ENCODE measurements at regions not wholly inside any gene's neighbourhood (a gene's known extent, or its start where the extent isn't known, plus 50 kb on each side); places are given as distances from the start of the nearest gene placed in this dataset.

DNA sequence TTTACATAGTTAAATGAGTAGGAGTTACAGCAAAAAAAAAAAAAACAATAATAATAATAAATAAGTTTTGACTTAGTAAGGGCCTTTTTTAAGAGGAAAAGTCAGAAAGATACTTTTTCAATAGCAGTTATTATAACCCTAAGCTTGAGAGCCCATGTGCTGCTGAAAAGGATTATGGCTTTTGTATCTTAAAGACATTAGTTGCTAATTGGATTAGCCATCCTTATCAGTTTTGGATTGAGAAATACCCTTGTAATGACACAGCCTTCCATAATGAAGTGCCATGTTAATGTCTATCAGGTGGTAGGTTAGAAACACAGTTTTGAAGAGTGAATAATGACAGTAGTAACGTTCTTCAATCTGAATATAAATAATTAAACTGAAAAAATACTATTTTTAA, 554.0 kb downstream of the RIT2 start:
- no peak for DNase-seq

DNA sequence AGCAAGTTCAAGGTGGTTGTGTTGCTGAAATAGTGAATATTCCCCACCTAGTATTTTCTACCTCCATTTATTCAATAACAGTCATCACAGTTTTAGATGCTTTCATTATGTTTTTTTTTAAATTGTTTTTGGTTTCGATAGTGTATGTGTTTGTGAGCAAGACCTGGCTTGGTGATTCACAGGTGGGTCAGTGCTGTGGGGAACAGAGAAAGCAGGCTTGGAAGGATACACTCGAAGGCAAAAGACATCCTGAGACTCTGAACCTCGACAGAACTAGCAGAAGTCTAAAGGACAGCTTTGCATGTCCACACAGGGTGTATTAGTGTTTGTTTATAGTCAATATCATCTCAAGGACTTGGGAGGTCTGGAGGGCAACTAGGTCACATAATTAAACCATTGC, 551.5 kb downstream of the RIT2 start:
- DNase-seq, result no peak

DNA sequence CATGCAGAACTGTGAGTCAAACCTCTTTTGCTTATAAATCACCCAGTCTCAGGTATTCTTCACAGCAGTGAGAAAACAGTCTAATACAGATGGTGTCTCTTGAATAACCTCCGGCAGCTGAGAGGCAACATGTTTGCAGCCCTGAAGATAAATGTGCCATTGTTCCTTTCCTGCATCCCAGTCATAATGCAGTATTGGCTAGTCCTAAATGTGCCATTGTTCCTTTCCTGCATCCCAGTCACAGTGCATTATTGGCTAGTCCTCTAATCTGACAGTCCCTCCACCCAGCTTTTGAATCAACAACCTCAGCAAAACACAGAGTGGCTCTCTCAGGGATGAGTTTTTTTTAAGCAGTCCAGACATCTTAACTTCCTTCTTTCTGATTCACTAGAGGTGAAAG, 550.7 kb downstream of the RIT2 start:
- no peak for DNase-seq

DNA sequence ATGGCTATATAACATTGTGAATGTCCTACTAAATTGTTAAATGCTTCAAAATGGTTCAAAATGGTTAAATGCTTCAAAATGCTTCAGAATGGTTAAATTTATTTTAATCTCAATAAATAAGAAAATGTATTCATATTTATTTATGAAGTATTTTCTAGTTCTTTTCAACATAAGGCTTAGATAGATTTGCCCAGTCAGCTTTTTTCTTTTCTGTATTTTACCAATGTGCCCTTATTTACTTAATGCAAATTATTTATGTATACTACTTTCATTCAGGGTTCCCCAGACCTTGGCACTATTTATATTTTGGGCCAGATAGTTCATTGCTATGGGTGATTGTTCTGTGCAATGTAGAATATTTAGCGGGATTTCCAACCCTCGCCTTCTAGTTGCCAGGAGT, 546.7 kb downstream of the RIT2 start:
- no peak for DNase-seq

DNA sequence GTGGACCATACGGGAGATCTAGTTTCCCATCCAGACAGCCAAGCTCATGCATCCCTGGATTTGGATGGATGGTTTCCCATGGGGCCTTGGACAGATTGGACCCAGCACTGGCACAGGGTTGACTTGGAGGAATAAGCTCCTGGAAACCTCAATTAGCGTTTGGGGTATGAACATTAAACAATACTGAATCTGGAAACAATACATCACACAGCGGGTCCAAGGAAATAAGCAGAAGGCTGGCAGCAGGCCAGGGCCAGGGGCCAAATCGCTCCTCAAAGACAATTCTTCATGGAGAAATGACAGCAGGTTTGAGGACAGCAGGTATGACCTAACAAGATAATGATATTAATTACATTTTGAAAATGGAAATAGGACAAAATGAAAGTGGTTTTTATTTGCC, 540.6 kb downstream of the RIT2 start:
- no peak for DNase-seq

DNA sequence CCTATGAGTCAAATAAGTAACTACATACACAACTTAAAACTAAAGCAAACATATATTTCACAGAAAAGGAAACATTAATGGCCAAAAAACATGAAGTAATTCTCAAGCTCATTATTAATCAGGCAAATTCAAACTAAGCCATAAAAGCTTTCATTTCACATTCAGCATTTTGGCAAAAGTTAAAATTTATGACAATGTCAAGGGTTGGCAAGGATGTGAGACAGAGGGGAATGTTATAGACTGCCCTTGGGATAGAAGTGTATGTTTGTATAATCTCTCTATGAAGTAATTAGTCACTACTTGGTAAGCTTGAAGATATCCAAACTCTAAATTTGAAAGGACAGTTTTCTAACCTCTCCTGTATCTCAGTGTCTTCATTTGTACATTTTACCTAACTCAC, 539.4 kb downstream of the RIT2 start:
- DNase-seq, result no peak

DNA sequence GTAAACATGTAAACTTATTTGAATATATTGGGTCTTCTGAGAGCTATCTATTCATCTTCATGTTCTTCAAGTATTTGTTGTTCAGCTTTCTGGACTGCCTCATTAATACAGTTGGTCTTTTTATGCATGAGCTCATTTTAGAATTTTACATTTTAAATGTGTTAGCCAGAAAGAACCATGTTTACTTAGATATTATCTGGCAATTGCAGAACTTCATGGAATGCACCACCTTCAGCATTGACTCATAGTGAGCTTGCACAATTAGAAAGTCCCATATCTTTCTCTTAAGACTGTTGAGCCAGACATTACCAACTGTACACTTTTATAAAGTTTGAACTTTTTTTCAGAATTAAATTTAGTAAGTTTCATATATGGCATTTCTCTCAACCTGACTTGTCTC, 536.7 kb downstream of the RIT2 start:
- DNase-seq, result no peak

DNA sequence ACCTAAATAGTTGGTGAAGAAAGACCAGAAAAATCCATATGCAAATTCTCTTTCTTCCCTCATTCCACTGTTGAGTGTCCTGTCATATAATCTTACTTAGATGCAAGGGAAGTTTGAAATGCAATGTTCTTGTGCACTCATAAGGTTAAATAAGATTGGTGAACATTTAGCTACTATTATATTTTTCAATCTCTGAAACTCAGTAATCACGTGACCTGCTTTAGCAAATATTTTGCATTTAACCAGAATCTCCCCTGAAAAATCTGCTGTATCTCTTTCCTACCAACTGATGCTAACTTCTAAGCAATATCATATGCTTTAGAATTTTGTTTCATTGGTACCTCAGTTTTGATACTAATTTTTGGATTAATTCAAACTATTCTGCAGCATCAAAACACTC, 533.2 kb downstream of the RIT2 start:
- DNase-seq, result no peak

DNA sequence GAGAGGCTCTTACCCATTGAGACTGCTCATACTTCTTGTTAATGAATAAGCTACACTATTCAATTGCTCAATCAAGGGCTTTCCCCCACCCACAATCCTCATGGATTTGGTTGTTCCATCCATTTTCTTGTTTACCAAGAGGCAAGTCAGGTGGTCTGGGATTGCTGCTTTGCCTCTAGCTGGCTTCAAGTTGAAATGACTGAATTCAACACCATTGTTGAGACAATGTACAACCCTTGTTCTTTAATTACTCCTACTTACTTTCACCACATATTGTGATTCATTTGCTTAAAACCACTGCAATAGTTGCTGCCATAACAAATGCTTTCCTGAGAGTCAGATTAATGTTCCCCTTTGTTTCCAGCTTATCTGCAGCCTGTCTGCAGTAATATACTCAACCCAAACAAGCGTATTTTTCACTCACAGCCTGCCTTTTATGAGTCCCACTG, 532.2 kb downstream of the RIT2 start:
- no peak for DNase-seq

DNA sequence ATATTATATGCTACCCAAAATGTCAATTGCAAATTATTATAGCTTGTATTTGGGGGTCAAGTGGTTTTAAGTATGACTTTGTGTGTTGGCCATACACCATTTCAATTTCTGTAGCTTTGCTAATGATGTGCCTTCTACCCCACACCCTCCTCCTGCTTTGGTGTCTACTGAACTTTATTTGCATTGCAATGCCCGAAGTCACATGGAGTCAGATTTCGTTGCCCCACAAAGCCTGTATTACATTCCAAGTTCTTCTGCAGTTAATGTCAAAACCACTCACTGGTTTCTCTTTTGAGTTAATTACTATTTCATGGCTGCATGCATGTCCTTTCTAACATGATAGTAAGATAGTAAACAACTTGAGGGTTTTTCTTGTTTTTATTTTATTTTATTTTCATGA, 528.9 kb downstream of the RIT2 start:
- DNase-seq, result no peak

DNA sequence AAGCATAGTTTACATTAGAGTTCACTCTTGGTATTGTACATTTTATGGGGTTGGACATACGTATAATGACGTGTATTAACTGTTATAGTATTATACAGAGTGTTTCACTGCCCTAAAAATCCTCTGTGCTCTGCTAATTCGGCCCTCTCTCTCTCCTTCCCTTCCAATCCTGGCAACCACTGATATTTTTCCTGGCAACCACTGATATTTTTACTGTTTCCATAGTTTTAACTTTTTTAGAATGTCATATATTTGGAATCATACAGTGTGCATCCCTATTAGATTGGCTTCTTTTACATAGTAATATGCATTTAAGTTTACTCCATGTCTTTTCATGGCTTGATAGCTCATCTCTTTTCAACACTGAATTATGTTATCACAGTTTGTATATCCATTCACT, 526.7 kb downstream of the RIT2 start:
- no peak for DNase-seq

DNA sequence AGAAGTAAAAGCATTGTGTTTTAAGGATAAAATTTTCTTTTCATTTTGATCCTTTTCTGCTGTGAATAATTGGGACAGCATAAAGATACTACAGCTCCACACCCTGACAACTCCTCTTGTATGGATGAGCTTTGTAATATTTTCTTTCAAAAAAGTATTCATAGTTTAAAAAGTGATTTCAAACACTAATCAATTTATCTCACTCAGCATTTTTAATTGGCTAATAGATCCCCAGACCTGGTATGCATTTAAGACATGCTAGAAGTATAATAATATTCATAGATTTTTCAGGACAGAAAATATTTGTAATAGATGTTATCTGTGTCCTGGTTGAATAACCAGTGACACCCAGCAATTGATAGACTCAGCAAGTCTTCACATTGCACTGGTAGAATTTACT, 510.7 kb downstream of the RIT2 start:
- no peak for DNase-seq

DNA sequence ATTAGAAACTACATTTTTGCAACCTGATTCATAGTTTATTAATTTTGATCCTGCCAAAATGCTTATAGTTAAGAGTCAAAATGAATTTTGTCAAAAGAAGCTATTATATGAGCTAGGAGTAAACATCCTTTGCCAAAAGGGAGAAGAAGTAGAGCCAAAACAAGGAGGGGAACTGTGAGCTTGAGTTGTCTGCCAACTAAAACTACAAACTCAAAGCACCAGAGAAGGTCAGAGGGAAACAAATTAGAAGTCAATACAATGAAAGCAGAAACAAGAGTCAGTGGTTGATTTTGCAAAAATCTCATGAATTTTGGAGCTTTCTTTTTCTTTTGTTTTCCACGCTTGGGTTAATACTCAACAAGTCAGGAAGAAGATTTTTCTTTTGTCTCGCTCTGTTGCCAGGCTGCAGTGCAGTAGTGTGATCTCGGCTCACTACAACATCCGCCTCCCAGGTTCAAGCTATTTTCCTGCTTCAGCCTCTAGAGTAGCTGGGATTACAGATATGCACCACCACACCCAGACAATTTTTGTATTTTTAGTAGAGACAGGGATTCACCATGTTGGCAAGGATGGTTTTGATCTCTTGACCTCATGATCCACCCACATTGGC, 508.5 kb downstream of the RIT2 start:
- DNase-seq, result no peak

DNA sequence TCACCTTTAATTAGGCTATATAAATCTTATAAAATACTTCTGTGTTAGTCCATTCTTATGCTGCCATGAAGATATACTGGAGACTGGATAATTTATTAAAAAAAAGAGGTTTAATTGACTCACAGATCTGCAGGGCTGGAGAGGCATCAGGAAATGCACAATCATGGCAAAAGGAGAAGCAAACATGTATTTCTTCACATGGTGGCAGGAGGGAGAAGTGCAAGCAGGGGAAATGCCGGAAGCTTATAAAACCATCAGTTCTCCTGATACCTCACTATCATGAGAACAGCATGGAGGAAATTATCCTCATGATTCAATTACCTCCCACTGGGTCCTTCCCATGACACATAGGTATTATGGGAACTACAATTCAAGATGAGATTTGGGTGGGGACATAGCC, 504.4 kb downstream of the RIT2 start:
- DNase-seq, result no peak

DNA sequence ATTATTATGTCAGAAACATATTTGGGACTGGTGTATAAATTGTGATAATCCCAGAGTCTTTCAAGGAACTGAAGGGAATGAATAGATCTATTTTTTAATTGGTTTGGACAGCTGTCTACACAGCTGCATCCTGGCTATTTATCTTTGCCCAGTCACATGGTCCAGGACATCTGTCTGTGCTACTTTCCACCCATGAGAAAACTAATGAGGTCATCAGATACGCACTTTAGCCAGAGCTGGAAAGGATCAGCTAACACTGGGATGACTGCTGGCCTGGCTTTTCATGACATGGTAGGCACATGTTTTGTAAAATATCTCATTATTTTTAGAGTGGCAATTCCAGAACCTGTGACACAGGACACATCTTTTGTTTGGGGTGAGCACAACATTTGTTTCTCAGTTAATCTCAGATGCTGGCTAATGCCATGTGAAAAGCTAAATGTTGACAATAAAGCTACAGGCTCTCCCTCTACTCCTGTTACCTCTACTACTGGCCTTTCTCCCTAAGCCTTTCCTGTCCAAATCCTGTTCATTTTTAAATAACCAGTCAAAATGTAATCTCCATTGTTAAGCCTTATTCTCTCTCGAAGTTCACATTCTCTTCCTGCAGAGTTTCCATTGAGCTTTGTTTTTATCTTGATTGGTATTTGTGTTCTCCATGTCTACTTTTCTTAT, 500.7 kb downstream of the RIT2 start:
- DNase-seq, result no peak

DNA sequence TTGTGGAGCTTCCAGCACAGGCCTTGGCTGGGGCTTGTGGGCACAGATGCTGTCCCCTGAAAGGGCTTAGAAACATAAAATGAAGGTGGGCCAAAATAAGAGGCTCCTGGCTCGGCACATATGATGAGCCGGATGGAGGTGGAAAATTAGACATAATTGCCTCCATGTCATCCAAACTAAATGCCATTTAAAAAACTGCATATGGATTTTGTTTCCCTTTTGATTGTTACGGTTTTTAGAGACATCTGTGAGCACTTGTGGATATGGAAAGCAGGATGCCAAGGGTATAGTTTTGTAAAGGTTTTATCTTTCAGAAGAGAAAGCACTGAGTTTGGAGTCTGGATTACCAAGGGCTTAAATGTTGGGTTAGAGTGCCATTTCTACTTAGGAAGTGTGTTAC, 498.3 kb downstream of the RIT2 start:
- no peak for DNase-seq

DNA sequence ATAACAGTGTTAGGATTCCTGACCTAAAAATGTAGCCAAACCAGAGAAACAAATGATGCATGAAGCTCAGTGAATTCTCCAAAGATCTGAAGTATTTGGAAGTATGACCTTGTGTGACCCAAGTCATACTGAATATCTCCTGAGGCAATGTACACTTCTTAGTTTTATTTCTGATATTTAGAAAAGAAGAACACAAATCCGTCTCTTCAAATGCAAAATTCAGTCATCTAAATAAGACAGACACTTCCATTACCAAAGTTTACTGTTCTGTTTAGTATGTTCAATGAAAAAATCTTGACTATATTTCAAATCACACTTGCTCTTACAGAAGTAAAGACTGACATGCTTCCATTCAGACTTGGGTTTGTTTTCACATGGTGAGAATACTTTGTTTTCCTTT, 495.7 kb downstream of the RIT2 start:
- no peak for DNase-seq

DNA sequence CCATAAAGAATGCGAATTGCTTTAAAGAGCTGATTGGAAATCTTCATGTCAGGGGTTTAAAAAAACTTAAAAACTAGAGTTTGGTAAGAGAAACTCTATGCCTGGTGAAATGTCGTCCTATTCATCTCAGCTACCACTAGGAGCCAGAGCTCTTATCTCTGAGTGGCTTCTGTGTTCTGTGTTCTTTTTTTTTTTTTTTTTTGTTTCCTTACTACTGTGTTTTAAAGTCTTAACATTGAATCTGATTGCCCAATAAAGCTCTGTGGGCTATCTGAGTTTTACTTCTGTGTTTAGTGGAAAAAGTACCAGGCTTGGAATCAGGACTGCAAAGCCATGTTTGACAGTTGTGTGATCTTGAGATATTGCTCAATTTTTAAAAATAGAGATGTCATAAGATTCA, 494.8 kb downstream of the RIT2 start:
- DNase-seq, result no peak

DNA sequence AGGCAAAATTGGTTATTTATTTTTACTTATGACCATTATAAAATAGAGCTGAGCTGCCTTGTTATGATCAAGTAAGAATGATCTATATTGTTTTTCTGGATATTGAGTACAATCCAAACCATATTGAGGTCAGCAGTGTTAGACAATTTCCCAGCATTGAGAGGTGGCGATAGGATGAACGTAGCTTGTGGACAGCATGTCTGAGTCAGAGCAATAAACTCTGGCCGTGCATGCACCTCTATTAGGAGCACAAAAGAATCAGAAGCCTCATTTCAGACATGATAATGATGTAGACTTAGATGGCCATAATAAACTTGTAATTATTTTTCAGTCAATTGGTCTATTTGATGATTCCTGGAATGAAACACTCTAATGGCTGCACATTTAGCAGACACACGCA, 491.6 kb downstream of the RIT2 start:
- DNase-seq, result no peak

DNA sequence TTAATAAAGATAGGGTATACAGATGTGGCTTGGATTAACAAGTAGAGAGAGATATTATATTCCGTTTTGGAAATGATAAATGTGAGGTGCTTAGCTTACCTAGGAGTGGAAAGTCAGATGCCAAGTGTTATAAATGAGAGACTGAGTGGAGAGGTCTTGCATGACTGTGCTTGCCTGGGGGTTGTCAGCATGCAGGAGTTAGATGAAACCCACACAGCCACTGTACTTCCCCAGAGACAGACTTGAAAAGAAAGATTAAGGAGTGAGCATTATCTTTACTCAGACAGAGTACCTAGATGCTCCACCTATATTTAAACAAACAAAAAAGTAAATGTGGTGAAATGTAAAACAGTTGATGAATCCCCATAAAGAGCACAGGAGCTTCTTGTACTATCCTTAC, 482.7 kb downstream of the RIT2 start:
- DNase-seq, result no peak

DNA sequence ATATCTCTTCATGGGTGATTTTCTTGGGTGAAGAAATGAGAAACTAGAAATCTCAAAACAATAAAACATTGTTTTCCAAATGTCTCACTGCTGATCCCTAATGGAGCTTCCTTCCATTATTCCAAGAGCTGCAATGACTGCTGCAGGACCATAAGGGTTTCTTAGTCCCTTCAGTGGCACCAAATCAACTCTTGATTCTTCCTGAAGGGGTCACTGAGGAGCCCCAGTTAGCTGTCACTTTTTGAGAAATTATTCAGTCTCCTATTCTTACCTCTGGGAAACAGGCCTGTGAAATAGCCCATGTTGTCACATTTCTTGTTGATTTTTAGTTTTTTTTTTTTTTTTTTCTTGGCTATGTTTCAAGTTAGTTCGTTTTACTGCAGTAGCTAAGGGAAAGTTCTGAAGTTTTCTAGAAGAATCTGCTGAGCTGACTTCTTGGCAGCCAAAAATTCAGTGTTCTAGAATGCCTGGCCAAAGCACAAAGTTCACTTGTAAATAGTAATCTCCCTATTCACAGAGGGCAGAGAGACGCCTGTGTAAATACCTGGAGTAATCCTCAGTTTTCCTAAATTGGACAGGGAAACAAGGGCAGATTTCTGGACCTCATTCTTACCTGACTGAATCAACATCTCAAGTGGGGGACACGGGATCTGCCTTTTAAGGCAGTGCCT, 480.0 kb downstream of the RIT2 start:
- DNase-seq, result no peak

DNA sequence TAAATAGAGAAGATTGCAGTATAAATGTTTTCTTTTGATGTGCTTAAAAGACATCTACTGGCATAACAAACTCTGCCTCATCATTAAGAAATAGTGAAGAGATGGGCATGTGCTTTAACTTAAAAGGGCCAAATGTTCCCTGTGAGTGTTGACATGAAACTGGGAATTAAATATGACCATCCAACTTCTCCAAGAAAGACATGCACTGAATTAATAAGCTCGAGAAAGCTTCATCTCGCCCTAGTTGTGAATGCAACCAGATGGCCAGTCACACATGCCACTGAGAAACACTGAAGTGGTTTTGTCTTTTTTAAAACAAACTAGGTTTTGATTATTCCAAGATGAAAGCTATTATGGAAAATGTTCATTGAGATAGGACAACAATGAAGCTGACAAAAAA, 479.2 kb downstream of the RIT2 start:
- DNase-seq, result no peak

DNA sequence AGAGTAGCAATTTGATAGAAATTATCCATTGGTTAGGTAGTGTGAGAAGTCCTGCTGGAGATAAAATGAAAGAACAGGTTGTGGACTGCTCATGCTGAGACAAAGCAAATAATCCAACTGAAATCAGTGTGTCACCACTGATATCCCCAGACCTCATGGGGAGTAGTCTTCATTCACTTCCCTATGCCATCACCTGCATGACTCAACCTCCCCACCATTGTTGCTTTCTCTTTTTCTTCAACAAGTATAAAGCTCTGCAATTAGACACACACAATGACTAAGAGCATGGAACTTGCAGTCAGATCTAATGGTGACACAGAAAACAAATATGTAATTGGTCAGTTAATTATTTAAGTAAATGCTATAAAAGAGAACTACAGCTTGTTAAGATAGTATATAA, 475.3 kb downstream of the RIT2 start:
- no peak for DNase-seq

DNA sequence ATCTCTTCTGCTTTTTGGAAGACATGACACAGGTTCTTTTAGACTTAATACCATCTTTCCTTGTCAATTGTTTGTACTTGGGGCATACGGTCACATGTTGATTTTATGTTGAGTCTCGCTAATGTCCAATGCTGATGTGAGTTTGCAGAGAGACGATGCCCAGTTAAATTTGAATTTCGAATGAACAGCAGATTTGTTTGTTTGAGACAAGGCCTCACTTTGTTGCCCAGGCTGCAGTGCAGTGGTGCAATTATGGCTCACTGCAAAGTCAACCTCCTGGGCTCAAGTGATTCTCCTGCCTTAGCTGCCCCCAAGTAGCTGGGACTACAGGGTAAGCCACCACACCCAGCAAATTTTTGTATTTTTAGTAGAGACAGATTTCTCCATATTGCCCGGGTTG, 473.5 kb downstream of the RIT2 start:
- DNase-seq, result no peak

DNA sequence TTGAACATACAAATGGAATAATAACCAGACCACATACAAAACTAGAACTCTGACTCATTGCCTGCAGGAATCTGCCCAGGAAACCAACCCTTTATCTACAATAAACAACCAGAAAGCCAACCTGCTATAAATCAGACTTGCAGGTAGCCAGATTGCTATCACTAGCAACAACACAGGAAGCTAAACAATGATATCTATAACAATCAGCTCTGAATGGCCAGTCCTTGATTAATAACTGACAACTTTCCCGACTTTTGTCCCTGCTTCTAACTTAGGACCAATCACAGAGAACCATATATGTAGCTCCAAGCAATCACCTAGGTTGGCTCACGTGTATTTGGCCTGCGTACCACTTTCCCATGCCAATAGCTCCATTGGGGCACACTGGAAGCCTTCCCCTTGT, 470.8 kb downstream of the RIT2 start:
- DNase-seq, result no peak

Data from NK-92 treated with Interleukin-12 subunit alpha and Interleukin-12 subunit beta, amount 100 ng/mL, for 24 hours (cell line).